Breast epithelium (tissue), 4 donors: ENCODE measurements at regions not wholly inside any gene's neighbourhood (a gene's known extent, or its start where the extent isn't known, plus 50 kb on each side); places are given as distances from the start of the nearest gene placed in this dataset.
"Not testable (repeated sequence)": the region's sequence is repeated elsewhere in the genome, so short reads cannot be mapped to it uniquely, and the experiment has no call there.

ENCODE experiments used
- DNase-seq, 2 donors: peaks; one replicate each; pipeline ENCODE4 v3.0.0-alpha.2; 2019; ENCODE audit warnings: low spot score in 2 of 2
- H3K27ac ChIP-seq, 2 donors: fragments of 200-600 bp; sonication (generic) in 1 of 2; one replicate each; pipeline ENCODE4 v1.5.1; 2016 to 2019; ENCODE audit warnings: mild to moderate bottlenecking in 1 of 2
- H3K27me3 ChIP-seq, 2 donors: fragments of 200-600 bp; sonication (generic) in 1 of 2; one replicate each; pipeline versions ENCODE4 v1.5.1 to v1.6.0; 2017 to 2019; ENCODE audit warnings: control low read depth in 1 of 2, mild to moderate bottlenecking in 1 of 2
- H3K36me3 ChIP-seq: fragments of 200-600 bp; one replicate; pipeline ENCODE4 v1.5.1; 2019
- H3K4me1 ChIP-seq, 2 donors: fragments of 200-600 bp; sonication (generic); one replicate each; pipeline ENCODE4 v1.5.1; 2016 to 2019; ENCODE audit warnings: control low read depth in 1 of 2
- H3K4me3 ChIP-seq, 3 donors: fragments of 200-600 bp; sonication (generic); 1 replicate in 2 of 3; 2 replicates in 1 of 3; pipeline ENCODE4 v1.5.1; 2016 to 2019; ENCODE audit warnings: mild to moderate bottlenecking in 3 of 3, moderate library complexity in 2 of 3
- H3K9me3 ChIP-seq, 2 donors: fragments of 200-600 bp; sonication (generic) in 1 of 2; one replicate each; pipeline ENCODE4 v1.5.1; 2016 to 2019; ENCODE audit warnings: control low read depth in 1 of 2
- POLR2A ChIP-seq: fragments of 450-650 bp; IDR thresholded peaks from one replicate; pipeline ENCODE4 v1.6.1; 2016; ENCODE audit warnings: antibody characterized with exemption, mild to moderate bottlenecking, moderate library complexity
- POLR2AphosphoS5 ChIP-seq, 3 donors: sonication (generic); formaldehyde crosslinking; IDR thresholded peaks; one replicate each; pipeline ENCODE4 v1.6.1; 2017; ENCODE audit warnings: antibody characterized with exemption in 3 of 3
- intact Hi-C: fragments of 100-400 bp; cut with DNase I; formaldehyde crosslinking; loops from one replicate; pipeline ENCODE4 v1.15.1; 2023; ENCODE audit warnings: low total_unique reads
- TF ChIP-seq, protein P1 (sequence below), 3 donors: fragments of 450-650 bp; IDR thresholded peaks; one replicate each; pipeline ENCODE4 v1.5.1; 2016 to 2017; ENCODE audit warnings: antibody characterized with exemption in 3 of 3, mild to moderate bottlenecking in 3 of 3, moderate library complexity in 3 of 3

DNA sequence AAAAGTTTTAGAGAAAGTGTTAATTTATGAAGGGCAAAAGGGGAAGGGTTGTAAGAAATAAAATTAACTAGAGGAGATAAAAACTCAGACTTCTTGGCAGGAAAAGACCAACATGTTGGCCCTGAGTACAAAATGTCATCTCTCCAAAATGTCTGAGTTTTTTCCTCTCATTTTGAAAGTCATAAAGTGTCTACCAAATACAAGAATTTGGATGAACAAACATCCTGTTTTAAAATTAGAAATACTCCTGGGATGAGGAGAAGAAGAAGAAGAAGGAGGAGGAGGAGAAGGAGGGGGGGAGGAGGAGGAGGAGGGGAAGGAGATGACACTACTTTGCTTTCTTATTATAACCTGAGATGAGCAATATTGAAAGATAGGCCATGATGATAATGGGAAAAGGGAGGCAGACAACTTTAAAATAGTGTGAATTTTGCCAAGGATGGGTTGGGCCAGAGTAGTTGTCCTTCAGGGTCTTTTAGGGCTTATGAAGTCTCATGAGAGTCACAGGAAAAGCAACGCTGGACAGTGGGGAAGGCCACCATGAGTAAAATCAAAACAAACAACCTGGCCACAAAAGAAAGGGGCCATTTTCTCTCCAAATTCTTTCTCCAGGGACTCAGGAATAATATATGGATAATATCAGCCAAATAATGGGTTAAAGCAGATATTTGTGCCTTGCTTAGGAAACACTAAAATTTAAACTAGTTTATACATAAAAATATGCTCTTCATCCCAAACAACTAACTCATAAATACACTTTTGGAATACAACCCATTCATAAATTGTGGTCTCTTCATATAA lies 632.9 kb downstream of the EPHA3 start:
- intact Hi-C loops, result no loop called here
- TF ChIP-seq POLR2A (no peak), POLR2AphosphoS5 (IDR thresholded peaks at IDR 0.05) (no peak)
- TF ChIP-seq, protein P1, sequence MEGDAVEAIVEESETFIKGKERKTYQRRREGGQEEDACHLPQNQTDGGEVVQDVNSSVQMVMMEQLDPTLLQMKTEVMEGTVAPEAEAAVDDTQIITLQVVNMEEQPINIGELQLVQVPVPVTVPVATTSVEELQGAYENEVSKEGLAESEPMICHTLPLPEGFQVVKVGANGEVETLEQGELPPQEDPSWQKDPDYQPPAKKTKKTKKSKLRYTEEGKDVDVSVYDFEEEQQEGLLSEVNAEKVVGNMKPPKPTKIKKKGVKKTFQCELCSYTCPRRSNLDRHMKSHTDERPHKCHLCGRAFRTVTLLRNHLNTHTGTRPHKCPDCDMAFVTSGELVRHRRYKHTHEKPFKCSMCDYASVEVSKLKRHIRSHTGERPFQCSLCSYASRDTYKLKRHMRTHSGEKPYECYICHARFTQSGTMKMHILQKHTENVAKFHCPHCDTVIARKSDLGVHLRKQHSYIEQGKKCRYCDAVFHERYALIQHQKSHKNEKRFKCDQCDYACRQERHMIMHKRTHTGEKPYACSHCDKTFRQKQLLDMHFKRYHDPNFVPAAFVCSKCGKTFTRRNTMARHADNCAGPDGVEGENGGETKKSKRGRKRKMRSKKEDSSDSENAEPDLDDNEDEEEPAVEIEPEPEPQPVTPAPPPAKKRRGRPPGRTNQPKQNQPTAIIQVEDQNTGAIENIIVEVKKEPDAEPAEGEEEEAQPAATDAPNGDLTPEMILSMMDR (IDR thresholded peaks at IDR 0.05), result no peak
- DNase-seq, result no peak

DNA sequence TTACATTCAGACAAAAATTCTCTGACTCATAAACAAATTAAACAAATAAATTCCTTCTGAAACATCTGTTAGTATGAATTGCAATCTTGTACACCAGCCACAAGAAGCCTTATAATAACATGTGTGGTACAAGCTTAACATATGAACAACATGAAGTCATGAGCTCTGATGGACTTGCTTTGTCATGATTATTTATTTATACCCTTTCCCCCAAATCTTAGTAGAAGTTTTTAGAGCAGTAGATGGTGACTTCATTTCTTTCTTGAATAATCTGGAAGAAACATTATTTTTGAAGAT lies 633.4 kb downstream of the EPHA3 start:
- Histone ChIP-seq H3K4me3 (no peak overlapping the region), H3K36me3 (no peaks in the 10 kb centered on the region), H3K27me3 (no peaks in the 10 kb centered on the region), H3K4me1 (no peaks in the 10 kb centered on the region), H3K9me3 (no peaks in the 10 kb centered on the region), H3K27ac (no peak overlapping the region)
- no peak for DNase-seq
- no peak for TF ChIP-seq POLR2AphosphoS5 (IDR thresholded peaks at IDR 0.05)
- TF ChIP-seq, protein P1 (IDR thresholded peaks at IDR 0.05), result no peak
- TF ChIP-seq POLR2A, result no peak
- intact Hi-C loops, result no loop called here

More for the DNA sequence above, 632.9 kb downstream of the EPHA3 start:
- Histone ChIP-seq H3K36me3 (no peaks in the 10 kb centered on the region), H3K4me1 (no peaks in the 10 kb centered on the region), H3K27me3 (no peaks in the 10 kb centered on the region), H3K27ac (no peak overlapping the region), H3K9me3 (no peaks in the 10 kb centered on the region), H3K4me3 (no peak overlapping the region)

DNA sequence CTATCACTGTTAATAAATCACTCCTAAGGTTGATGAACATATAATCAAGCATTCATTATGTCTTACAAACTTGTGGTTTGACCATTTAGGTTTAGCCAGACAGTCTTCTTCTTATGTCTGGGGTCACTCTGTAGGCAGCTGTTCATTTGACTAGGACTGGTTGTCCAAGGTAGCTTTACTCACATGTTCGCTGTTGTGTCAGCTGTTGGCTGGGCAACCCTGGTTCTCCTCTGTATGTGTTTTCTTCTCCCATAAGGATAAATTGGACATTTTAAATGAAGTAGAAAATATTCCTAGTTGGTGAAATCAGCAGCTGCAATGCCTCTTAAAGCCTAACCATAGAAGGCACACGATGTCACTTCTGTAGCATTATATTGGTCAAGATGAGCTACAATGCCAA lies 635.1 kb downstream of the EPHA3 start:
- no peaks in the 10 kb centered on the region for H3K9me3 ChIP-seq
- H3K27me3 ChIP-seq, result no peaks in the 10 kb centered on the region
- no peak overlapping the region for H3K27ac ChIP-seq
- intact Hi-C loops, result no loop called here
- DNase-seq, result no peak
- no peaks in the 10 kb centered on the region for H3K4me1 ChIP-seq
- no peak overlapping the region for H3K4me3 ChIP-seq
- TF ChIP-seq, protein P1 (IDR thresholded peaks at IDR 0.05), result no peak
- TF ChIP-seq POLR2AphosphoS5 (IDR thresholded peaks at IDR 0.05) (no peak), POLR2A (no peak)
- H3K36me3 ChIP-seq, result no peaks in the 10 kb centered on the region

DNA sequence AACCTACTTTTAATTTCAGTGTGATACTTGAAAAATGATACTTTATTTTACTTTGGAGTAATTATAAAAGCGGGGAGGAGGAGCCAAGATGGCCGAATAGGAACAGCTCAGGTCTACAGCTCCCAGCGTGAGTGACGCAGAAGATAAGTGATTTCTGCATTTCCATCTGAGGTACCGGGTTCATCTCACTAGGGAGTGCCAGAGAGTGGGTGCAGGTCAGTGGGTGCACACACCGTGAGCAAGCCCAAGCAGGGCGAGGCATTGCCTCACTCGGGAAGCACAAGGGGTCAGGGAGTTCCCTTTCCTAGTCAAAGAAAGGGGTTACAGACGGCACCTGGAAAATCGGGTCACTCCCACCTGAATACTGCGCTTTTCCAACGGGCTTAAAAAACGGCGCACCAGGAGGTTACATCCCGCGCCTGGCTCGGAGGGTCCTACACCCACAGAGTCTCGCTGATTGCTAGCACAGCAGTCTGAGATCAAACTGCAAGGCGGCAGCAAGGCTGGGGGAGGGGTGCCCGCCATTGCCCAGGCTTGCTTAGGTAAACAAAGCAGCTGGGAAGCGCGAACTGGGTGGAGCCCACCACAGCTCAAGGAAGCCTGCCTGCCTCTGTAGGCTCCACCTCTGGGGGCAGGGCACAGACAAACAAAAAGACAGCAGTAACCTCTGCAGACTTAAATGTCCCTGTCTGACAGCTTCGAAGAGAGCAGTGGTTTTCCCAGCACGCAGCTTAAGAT lies 640.3 kb downstream of the EPHA3 start:
- H3K27me3 ChIP-seq, intact Hi-C loops: not testable (repeated sequence)

DNA sequence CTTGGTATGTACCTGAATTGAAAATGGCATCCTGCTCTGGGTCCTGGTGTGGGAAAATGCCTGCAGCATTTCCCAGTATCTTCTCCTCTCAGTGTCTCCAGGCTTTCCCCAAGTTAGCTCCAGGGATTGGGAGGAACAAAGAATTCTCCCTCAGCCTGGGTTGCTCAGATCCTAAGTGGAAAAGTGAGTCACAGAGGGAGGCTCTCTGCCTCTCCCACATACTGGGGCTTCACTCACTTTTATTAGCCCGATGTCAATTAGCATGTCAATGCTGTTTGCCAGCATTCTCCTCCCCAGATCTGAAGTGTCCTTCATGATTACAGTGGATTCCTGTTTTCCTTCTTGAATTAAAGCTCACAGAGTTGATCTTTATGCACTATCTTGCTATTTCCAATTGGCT lies 655.0 kb downstream of the EPHA3 start:
- no peak for DNase-seq
- Histone ChIP-seq H3K27me3 (no peaks in the 10 kb centered on the region), H3K4me3 (no peak overlapping the region), H3K9me3 (peaks cover 0 to 8% of the 10 kb centered on the region in 2 donors), H3K36me3 (no peaks in the 10 kb centered on the region), H3K4me1 (no peaks in the 10 kb centered on the region), H3K27ac (no peak overlapping the region)
- intact Hi-C loops, result no loop called here
- TF ChIP-seq, protein P1 (IDR thresholded peaks at IDR 0.05), result no peak
- no peak for TF ChIP-seq POLR2AphosphoS5 (IDR thresholded peaks at IDR 0.05)
- TF ChIP-seq POLR2A, result no peak

More for the DNA sequence above, 640.3 kb downstream of the EPHA3 start:
- not testable (repeated sequence) for H3K27ac ChIP-seq, H3K36me3 ChIP-seq, H3K4me1 ChIP-seq, H3K9me3 ChIP-seq, DNase-seq, H3K4me3 ChIP-seq
